ENCODE measurements at regions not wholly inside any gene's neighbourhood (a gene's known extent, or its start where the extent isn't known, plus 50 kb on each side); places are given as distances from the start of the nearest gene placed in this dataset.

- no peak overlapping the region for H3K4me3 ChIP-seq (replicated peaks; ENCODE audit: insufficient read depth, low read length)
- no peak for DNase-seq (ENCODE audit: low read depth in 1 of 2, low spot score in 1 of 2)
- TF ChIP-seq REST (IDR thresholded peaks at IDR 0.05; ENCODE audit: insufficient replicate concordance, low read depth) (no peak), GABPA (IDR thresholded peaks at IDR 0.05; ENCODE audit: low read depth) (no peak), SPI1 (IDR thresholded peaks at IDR 0.05; ENCODE audit: borderline replicate concordance, low read depth) (no peak), CTCF (IDR thresholded peaks at IDR 0.05; ENCODE audit: insufficient read depth, low read length) (no peak), POLR2AphosphoS5 (IDR thresholded peaks at IDR 0.05; ENCODE audit: low read depth) (no peak)
- H3K27me3 ChIP-seq (ENCODE audit: insufficient read depth, poor library complexity, severe bottlenecking), result no peaks in the 10 kb centered on the region
- no peak overlapping the region for H3K27ac ChIP-seq (replicated peaks)
These were observed 422.3 kb downstream of the CAAP1 start for GRCh38 chr9:26470284-26470683.

- no peak for DNase-seq (ENCODE audit: low read depth in 1 of 2, low spot score in 1 of 2)
- H3K27me3 ChIP-seq (ENCODE audit: insufficient read depth, poor library complexity, severe bottlenecking), result no peaks in the 10 kb centered on the region
- no peak overlapping the region for H3K4me3 ChIP-seq (replicated peaks; ENCODE audit: insufficient read depth, low read length)
- TF ChIP-seq GABPA (IDR thresholded peaks at IDR 0.05; ENCODE audit: low read depth), result no peak
- TF ChIP-seq POLR2AphosphoS5 (IDR thresholded peaks at IDR 0.05; ENCODE audit: low read depth), result no peak
- TF ChIP-seq CTCF (IDR thresholded peaks at IDR 0.05; ENCODE audit: insufficient read depth, low read length), result no peak
- no peak for TF ChIP-seq SPI1 (IDR thresholded peaks at IDR 0.05; ENCODE audit: borderline replicate concordance, low read depth)
- H3K27ac ChIP-seq (replicated peaks), result no peak overlapping the region
These were observed 428.8 kb downstream of the CAAP1 start for GRCh38 chr9:26463837-26464236.

- no peak for TF ChIP-seq GABPA (IDR thresholded peaks at IDR 0.05; ENCODE audit: low read depth)
- TF ChIP-seq POLR2AphosphoS5 (IDR thresholded peaks at IDR 0.05; ENCODE audit: low read depth), result no peak
- no peak for TF ChIP-seq CTCF (IDR thresholded peaks at IDR 0.05; ENCODE audit: insufficient read depth, low read length)
- TF ChIP-seq SPI1 (IDR thresholded peaks at IDR 0.05; ENCODE audit: borderline replicate concordance, low read depth), result no peak
- TF ChIP-seq REST (IDR thresholded peaks at IDR 0.05; ENCODE audit: insufficient replicate concordance, low read depth), result no peak
- no peak for DNase-seq (ENCODE audit: low read depth in 1 of 2, low spot score in 1 of 2)
- Histone ChIP-seq H3K4me3 (replicated peaks; ENCODE audit: insufficient read depth, low read length) (no peak overlapping the region), H3K27ac (replicated peaks) (no peak overlapping the region), H3K27me3 (ENCODE audit: insufficient read depth, poor library complexity, severe bottlenecking) (no peaks in the 10 kb centered on the region)
These were observed 429.9 kb downstream of the CAAP1 start for GRCh38 chr9:26462751-26463150.

GRCh38 chr9:26462213-26462612, 430.4 kb downstream of the CAAP1 start:
- DNase-seq (ENCODE audit: low read depth in 1 of 2, low spot score in 1 of 2), result no peak
- Histone ChIP-seq H3K27ac (replicated peaks) (no peak overlapping the region), H3K4me3 (replicated peaks; ENCODE audit: insufficient read depth, low read length) (no peak overlapping the region), H3K27me3 (ENCODE audit: insufficient read depth, poor library complexity, severe bottlenecking) (no peaks in the 10 kb centered on the region)
- TF ChIP-seq REST (IDR thresholded peaks at IDR 0.05; ENCODE audit: insufficient replicate concordance, low read depth) (peak; percentile 83), SPI1 (IDR thresholded peaks at IDR 0.05; ENCODE audit: borderline replicate concordance, low read depth) (no peak)
